SK-N-SH treated with all-trans-retinoic acid at 6 μM for 48 hours (cell line): ENCODE measurements at regions not wholly inside any gene's neighbourhood (a gene's known extent, or its start where the extent isn't known, plus 50 kb on each side); places are given as distances from the start of the nearest gene placed in this dataset.
"Not testable (repeated sequence)": the region's sequence is repeated elsewhere in the genome, so short reads cannot be mapped to it uniquely, and the experiment has no call there.

Source experiments
- ATAC-seq: fragments of 200-7000 bp; cut with Tn5 transposase; 3 replicates; pipeline ENCODE4 v1.9.1; 2020; ENCODE audit warnings: mild to moderate bottlenecking, moderate library complexity
- ARNTL ChIP-seq: fragments of 450-650 bp; formaldehyde crosslinking; IDR thresholded peaks from 2 replicates; pipeline ENCODE4 v1.5.0; 2020; ENCODE audit warnings: low read depth, mild to moderate bottlenecking, moderate library complexity, borderline replicate concordance
- BACH2 ChIP-seq: fragments of 250-450 bp; sonication (Bioruptor Pico); IDR thresholded peaks from 2 replicates; pipeline ENCODE4 v1.9.0; 2021; ENCODE audit warnings: mild to moderate bottlenecking, borderline replicate concordance
- CSDC2 ChIP-seq: fragments of 250-450 bp; sonication (Bioruptor Pico); IDR thresholded peaks from 2 replicates; pipeline ENCODE4 v1.5.0; 2020; ENCODE audit warnings: mild to moderate bottlenecking, moderate library complexity
- CSRNP3 ChIP-seq: fragments of 250-450 bp; sonication (Bioruptor Pico); IDR thresholded peaks from 2 replicates; pipeline ENCODE4 v1.5.1; 2021; ENCODE audit warnings: mild to moderate bottlenecking, moderate library complexity
- ESRRG ChIP-seq: fragments of 250-450 bp; sonication (Bioruptor Pico); IDR thresholded peaks from 2 replicates; pipeline ENCODE4 v1.6.1; 2021; ENCODE audit warnings: mild to moderate bottlenecking
- GLIS3 ChIP-seq: fragments of 250-450 bp; sonication (Bioruptor Pico); IDR thresholded peaks from 2 replicates; pipeline ENCODE4 v1.5.0; 2020; ENCODE audit warnings: mild to moderate bottlenecking, moderate library complexity
- ISL1 ChIP-seq: fragments of 250-450 bp; sonication (Bioruptor Pico); IDR thresholded peaks from 2 replicates; pipeline ENCODE4 v2.1.2; 2022; ENCODE audit warnings: mild to moderate bottlenecking, moderate library complexity
- OSR1 ChIP-seq: fragments of 250-450 bp; sonication (Bioruptor Pico); IDR thresholded peaks from 2 replicates; pipeline ENCODE4 v1.8.0; 2022; ENCODE audit warnings: moderate library complexity, mild to moderate bottlenecking, inconsistent platforms
- PATZ1 ChIP-seq: fragments of 250-450 bp; sonication (Bioruptor Pico); IDR thresholded peaks from 2 replicates; pipeline ENCODE4 v1.8.0; 2020; ENCODE audit warnings: mild to moderate bottlenecking, moderate library complexity, borderline replicate concordance
- POU6F1 ChIP-seq: fragments of 250-450 bp; sonication (Bioruptor Pico); IDR thresholded peaks from 2 replicates; pipeline ENCODE4 v1.8.0; 2021; ENCODE audit warnings: low read depth, mild to moderate bottlenecking, moderate library complexity, borderline replicate concordance
- RARB ChIP-seq: fragments of 250-450 bp; sonication (Bioruptor Pico); IDR thresholded peaks from 2 replicates; pipeline ENCODE4 v1.8.0; 2021; ENCODE audit warnings: mild to moderate bottlenecking, moderate library complexity
- TOX ChIP-seq: fragments of 250-450 bp; sonication (Bioruptor Pico); IDR thresholded peaks from 2 replicates; pipeline ENCODE4 v1.8.0; 2021; ENCODE audit warnings: mild to moderate bottlenecking, moderate library complexity, borderline replicate concordance
- TSHZ2 ChIP-seq: fragments of 250-450 bp; sonication (Bioruptor Pico); IDR thresholded peaks from 2 replicates; pipeline ENCODE4 v1.5.0; 2020; ENCODE audit warnings: mild to moderate bottlenecking, moderate library complexity
- ZFP3 ChIP-seq: fragments of 250-450 bp; sonication (Bioruptor Pico); IDR thresholded peaks from 2 replicates; pipeline ENCODE4 v1.5.0; 2020; ENCODE audit warnings: mild to moderate bottlenecking, moderate library complexity
- ZFP30 ChIP-seq: fragments of 450-650 bp; formaldehyde crosslinking; IDR thresholded peaks from 2 replicates; pipeline ENCODE4 v1.5.0; 2022; ENCODE audit warnings: mild to moderate bottlenecking, moderate library complexity
- ZNF565 ChIP-seq: fragments of 450-650 bp; formaldehyde crosslinking; conservative IDR thresholded peaks from 2 replicates; pipeline ENCODE4 v1.5.0; 2020; ENCODE audit warnings: low read depth, mild to moderate bottlenecking, moderate library complexity
- ZNF70 ChIP-seq: fragments of 450-650 bp; formaldehyde crosslinking; IDR thresholded peaks from 2 replicates; pipeline ENCODE4 v1.5.0; 2020; ENCODE audit warnings: mild to moderate bottlenecking, moderate library complexity
- ZNF8 ChIP-seq: fragments of 450-650 bp; formaldehyde crosslinking; IDR thresholded peaks from 2 replicates; pipeline ENCODE4 v1.5.0; 2020; ENCODE audit warnings: mild to moderate bottlenecking, moderate library complexity

- ATAC-seq = not testable (repeated sequence)
Measured at GRCh38 chr15:20284891-20285535, 256.6 kb downstream of the GOLGA6L6 start.

- not testable (repeated sequence) for ATAC-seq
Measured at GRCh38 chr15:20283651-20284050, 257.9 kb downstream of the GOLGA6L6 start.

GRCh38 chr15:20282491-20282943, 259.1 kb downstream of the GOLGA6L6 start:
- not testable (repeated sequence) for ATAC-seq

GRCh38 chr15:20281567-20282275, 259.9 kb downstream of the GOLGA6L6 start:
- not testable (repeated sequence) for ATAC-seq

- TF ChIP-seq BACH2 (CRISPR knock-in tag) (no peak), POU6F1 (no peak), ZFP3 (no peak), PATZ1 (CRISPR knock-in tag) (no peak), OSR1 (CRISPR knock-in tag) (no peak), ZFP30 (CRISPR knock-in tag) (no peak), ZNF565 (no peak), CSDC2 (no peak), GLIS3 (no peak), ISL1 (CRISPR knock-in tag) (no peak), CSRNP3 (CRISPR knock-in tag) (no peak), ESRRG (CRISPR knock-in tag) (no peak), ARNTL (CRISPR knock-in tag) (no peak), ZNF70 (CRISPR knock-in tag) (no peak), TSHZ2 (no peak), TOX (CRISPR knock-in tag) (no peak), ZNF8 (CRISPR knock-in tag) (no peak), RARB (CRISPR knock-in tag) (no peak)
- TF ChIP-seq, all 23 proteins: peak for 0
- no peak for ATAC-seq
Measured at GRCh38 chr15:20280933-20281463, 260.6 kb downstream of the GOLGA6L6 start.

- not testable (repeated sequence) for ATAC-seq
Measured at GRCh38 chr15:20280141-20280932, 261.3 kb downstream of the GOLGA6L6 start.

- not testable (repeated sequence) for ATAC-seq
Measured at GRCh38 chr15:20279056-20279455, 262.5 kb downstream of the GOLGA6L6 start.

- not testable (repeated sequence) for ATAC-seq
Measured at GRCh38 chr15:20278376-20278775, 263.2 kb downstream of the GOLGA6L6 start.

- not testable (repeated sequence) for ATAC-seq
Measured at GRCh38 chr15:20277451-20277850, 264.1 kb downstream of the GOLGA6L6 start.
